Keratinocyte (primary cell): ENCODE measurements at regions not wholly inside any gene's neighbourhood (a gene's known extent, or its start where the extent isn't known, plus 50 kb on each side); places are given as distances from the start of the nearest gene placed in this dataset.

Experiments
- DNase-seq: peaks from one replicate; pipeline ENCODE4 v3.0.0-alpha.2; 2011; ENCODE audit warnings: low read depth, missing footprints, low spot score
- FAIRE-seq: peaks from 2 replicates; lab custom pipeline; 2011; peaks lifted over from hg19 to GRCh38; lab: Jason Lieb, UNC
- H2AFZ ChIP-seq: 2 replicates; pipeline ENCODE4 v1.6.0; 2012; ENCODE audit warnings: low read length, control low read depth, inconsistent platforms; ENCODE audit not compliant: control insufficient read depth
- H3K27ac ChIP-seq: 2 replicates; pipeline ENCODE4 v1.5.1; 2011; ENCODE audit warnings: low read length; ENCODE audit not compliant: control insufficient read depth, insufficient read depth
- H3K27me3 ChIP-seq: 3 replicates; pipeline ENCODE4 v1.6.0; 2011; ENCODE audit warnings: low read length; ENCODE audit not compliant: control insufficient read depth, insufficient read depth; ENCODE audit errors: extremely low read depth
- H3K36me3 ChIP-seq, 2 experiments: 2 replicates in 1 of 2; 3 replicates in 1 of 2; pipeline ENCODE4 v1.5.1; 2011; ENCODE audit warnings: low read length in 2 of 2, mild to moderate bottlenecking in 1 of 2; ENCODE audit not compliant: control insufficient read depth in 2 of 2, insufficient read depth in 2 of 2; ENCODE audit errors: extremely low read depth in 1 of 2
- H3K4me1 ChIP-seq: 3 replicates; pipeline ENCODE4 v1.5.1; 2011; ENCODE audit warnings: low read length; ENCODE audit not compliant: control insufficient read depth, insufficient read depth; ENCODE audit errors: extremely low read depth
- H3K4me2 ChIP-seq: 3 replicates; pipeline ENCODE4 v1.6.0; 2011; ENCODE audit warnings: low read depth, low read length; ENCODE audit not compliant: control insufficient read depth, insufficient read depth; ENCODE audit errors: extremely low read depth
- H3K4me3 ChIP-seq, 3 experiments: fragments of 200-600 bp in 1 of 3; sonication (generic) in 1 of 3; 2 replicates in 2 of 3; 3 replicates in 1 of 3; pipeline ENCODE4 v1.5.1; 2011 to 2016; ENCODE audit warnings: low read length in 3 of 3, mild to moderate bottlenecking in 3 of 3, control low read depth in 2 of 3, inconsistent platforms in 1 of 3, low read depth in 1 of 3, mixed read lengths in 1 of 3, mixed run types in 1 of 3, moderate library complexity in 1 of 3; ENCODE audit not compliant: control insufficient read depth in 2 of 3, insufficient read depth in 2 of 3; ENCODE audit errors: extremely low read depth in 1 of 3
- H3K79me2 ChIP-seq: 2 replicates; pipeline ENCODE4 v1.6.0; 2012; ENCODE audit warnings: low read length; ENCODE audit not compliant: control insufficient read depth, insufficient read depth
- H3K9ac ChIP-seq: 3 replicates; pipeline ENCODE4 v1.6.0; 2011; ENCODE audit warnings: low read length; ENCODE audit not compliant: control insufficient read depth, insufficient read depth; ENCODE audit errors: extremely low read depth
- H3K9me1 ChIP-seq: 3 replicates; pipeline ENCODE4 v1.6.0; 2011; ENCODE audit warnings: low read length; ENCODE audit not compliant: control insufficient read depth, insufficient read depth; ENCODE audit errors: extremely low read depth
- H3K9me3 ChIP-seq: 2 replicates; pipeline ENCODE4 v1.5.1; 2012; ENCODE audit warnings: low read depth, low read length; ENCODE audit not compliant: control insufficient read depth
- H4K20me1 ChIP-seq: 3 replicates; pipeline ENCODE4 v1.6.0; 2011; ENCODE audit warnings: low read length; ENCODE audit not compliant: control insufficient read depth, insufficient read depth; ENCODE audit errors: extremely low read depth
- CTCF ChIP-seq, 3 experiments: IDR thresholded peaks in 1 of 3; conservative IDR thresholded peaks in 1 of 3; optimal IDR thresholded peaks in 1 of 3; 2 replicates in 2 of 3; 3 replicates in 1 of 3; pipeline versions ENCODE3 to v1.5.1; 2011; ENCODE audit warnings: low read length in 3 of 3, mild to moderate bottlenecking in 3 of 3, moderate library complexity in 2 of 3, control low read depth in 1 of 3, inconsistent platforms in 1 of 3; ENCODE audit not compliant: insufficient read depth in 2 of 3; ENCODE audit errors: extremely low read depth in 1 of 3
- EZH2 ChIP-seq: IDR thresholded peaks from one replicate; pipeline ENCODE4 v1.6.1; 2012; ENCODE audit warnings: inconsistent platforms, mild to moderate bottlenecking, low read length, moderate library complexity
- dilution Hi-C: fragments of 300-500 bp; cut with MboI; formaldehyde crosslinking; loops from one replicate; pipeline ENCODE4 v1.7.0; 2020; ENCODE audit warnings: low sequenced_read_pairs; ENCODE audit not compliant: extremely low pct_ligation_motif_present

GRCh38 chr4:32140636-32141035 is 1420.5 kb downstream of the PCDH7 start:
- DNase-seq: peak; percentile 86
- no peak overlapping the region for H2AFZ ChIP-seq
- peak; percentile 96 for FAIRE-seq
- no peaks in the 10 kb centered on the region for H4K20me1 ChIP-seq
- dilution Hi-C loops: no loop called here
- no peaks in the 10 kb centered on the region for H3K9me1 ChIP-seq
- H3K4me1 ChIP-seq: peaks cover 30% of the 10 kb centered on the region
- no peak overlapping the region for H3K9ac ChIP-seq
- no peaks in the 10 kb centered on the region for H3K79me2 ChIP-seq
- no peaks in the 10 kb centered on the region for H3K9me3 ChIP-seq
- no peaks in the 10 kb centered on the region for H3K27me3 ChIP-seq
- peak overlapping the region in 1 of 3 experiments; percentile 19 for H3K4me3 ChIP-seq
- no peak for TF ChIP-seq EZH2
- no peak for TF ChIP-seq CTCF (optimal IDR thresholded peaks at IDR 0.05 in 1 of 3, IDR thresholded peaks at IDR 0.05 in 1 of 3, conservative IDR thresholded peaks at IDR 0.05 in 1 of 3; ENCODE audit: extremely low read depth in 1 of 3, insufficient read depth in 2 of 3, low read length in 3 of 3)
- peak overlapping the region; percentile 64 for H3K4me2 ChIP-seq
- H3K27ac ChIP-seq: peak overlapping the region; percentile 79
- H3K36me3 ChIP-seq: no peaks in the 10 kb centered on the region

- no peak overlapping the region for H2AFZ ChIP-seq
- H3K9me3 ChIP-seq: no peaks in the 10 kb centered on the region
- H3K27me3 ChIP-seq: no peaks in the 10 kb centered on the region
- DNase-seq: no peak
- FAIRE-seq: no peak
- H3K4me3 ChIP-seq: no peak overlapping the region
- no peaks in the 10 kb centered on the region for H3K36me3 ChIP-seq
- no peak for TF ChIP-seq CTCF (optimal IDR thresholded peaks at IDR 0.05 in 1 of 3, IDR thresholded peaks at IDR 0.05 in 1 of 3, conservative IDR thresholded peaks at IDR 0.05 in 1 of 3; ENCODE audit: extremely low read depth in 1 of 3, insufficient read depth in 2 of 3, low read length in 3 of 3)
- TF ChIP-seq EZH2: no peak
- H3K27ac ChIP-seq: no peak overlapping the region
- no peaks in the 10 kb centered on the region for H3K79me2 ChIP-seq
- H3K4me2 ChIP-seq: no peak overlapping the region
- peaks cover 22% of the 10 kb centered on the region for H3K4me1 ChIP-seq
- dilution Hi-C loops: no loop called here
- no peak overlapping the region for H3K9ac ChIP-seq
- H4K20me1 ChIP-seq: no peaks in the 10 kb centered on the region
- H3K9me1 ChIP-seq: no peaks in the 10 kb centered on the region
These were observed 1421.9 kb downstream of the PCDH7 start for GRCh38 chr4:32142075-32142474.
